HG03103 (cell line): ENCODE measurements at regions not wholly inside any gene's neighbourhood (a gene's known extent, or its start where the extent isn't known, plus 50 kb on each side); places are given as distances from the start of the nearest gene placed in this dataset.
"Not testable (repeated sequence)": the region's sequence is repeated elsewhere in the genome, so short reads cannot be mapped to it uniquely, and the experiment has no call there.

Experiments
- ATAC-seq: cut with Tn5 transposase; IDR thresholded peaks from one replicate; pipeline ENCODE4 v1.9.1; 2021; ENCODE audit warnings: low read depth; ENCODE audit not compliant: unreplicated experiment

DNA sequence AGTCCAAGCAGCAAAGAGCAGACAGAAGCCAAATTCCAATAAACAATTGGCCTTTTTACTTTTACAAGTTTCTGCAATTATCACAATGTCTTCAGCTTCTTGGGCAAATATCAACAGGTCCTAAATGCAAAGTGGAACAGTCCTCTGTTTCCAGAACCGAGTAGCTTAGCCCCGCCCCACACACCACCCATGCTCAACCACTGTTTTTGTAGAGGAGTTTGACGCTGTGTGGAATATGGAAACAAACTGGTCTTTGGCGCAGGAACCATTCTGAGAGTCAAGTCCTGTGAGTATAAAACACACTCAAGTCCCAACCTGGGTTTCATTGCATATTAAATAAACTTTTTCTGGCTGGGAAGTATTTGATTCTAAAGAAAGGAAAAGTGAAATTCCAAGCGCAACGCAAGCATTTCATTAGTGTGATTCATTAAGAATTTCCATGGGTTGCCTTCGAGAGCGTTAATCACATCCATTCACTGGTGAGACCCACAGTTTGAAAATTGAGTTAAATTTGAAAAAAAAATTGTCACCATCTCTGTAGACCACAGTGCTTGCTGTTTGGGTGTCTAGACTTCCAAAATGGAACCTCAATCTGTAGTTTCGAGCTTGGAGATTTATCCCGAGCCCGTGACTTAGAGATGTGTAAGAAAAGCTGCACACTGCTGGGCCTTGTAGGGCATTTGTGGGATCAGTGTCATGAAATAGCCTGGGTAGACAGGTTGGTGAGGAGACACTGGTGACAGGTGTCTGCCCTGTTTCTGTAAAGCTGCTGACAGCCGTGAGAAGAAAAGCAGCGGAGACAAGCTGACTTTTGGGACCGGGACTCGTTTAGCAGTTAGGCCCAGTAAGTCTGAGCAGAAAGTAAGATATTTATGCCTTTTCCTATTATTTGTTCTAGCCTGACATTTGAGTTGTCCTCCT is 96.1 kb downstream of the DAD1 start:
- no peak for ATAC-seq

DNA sequence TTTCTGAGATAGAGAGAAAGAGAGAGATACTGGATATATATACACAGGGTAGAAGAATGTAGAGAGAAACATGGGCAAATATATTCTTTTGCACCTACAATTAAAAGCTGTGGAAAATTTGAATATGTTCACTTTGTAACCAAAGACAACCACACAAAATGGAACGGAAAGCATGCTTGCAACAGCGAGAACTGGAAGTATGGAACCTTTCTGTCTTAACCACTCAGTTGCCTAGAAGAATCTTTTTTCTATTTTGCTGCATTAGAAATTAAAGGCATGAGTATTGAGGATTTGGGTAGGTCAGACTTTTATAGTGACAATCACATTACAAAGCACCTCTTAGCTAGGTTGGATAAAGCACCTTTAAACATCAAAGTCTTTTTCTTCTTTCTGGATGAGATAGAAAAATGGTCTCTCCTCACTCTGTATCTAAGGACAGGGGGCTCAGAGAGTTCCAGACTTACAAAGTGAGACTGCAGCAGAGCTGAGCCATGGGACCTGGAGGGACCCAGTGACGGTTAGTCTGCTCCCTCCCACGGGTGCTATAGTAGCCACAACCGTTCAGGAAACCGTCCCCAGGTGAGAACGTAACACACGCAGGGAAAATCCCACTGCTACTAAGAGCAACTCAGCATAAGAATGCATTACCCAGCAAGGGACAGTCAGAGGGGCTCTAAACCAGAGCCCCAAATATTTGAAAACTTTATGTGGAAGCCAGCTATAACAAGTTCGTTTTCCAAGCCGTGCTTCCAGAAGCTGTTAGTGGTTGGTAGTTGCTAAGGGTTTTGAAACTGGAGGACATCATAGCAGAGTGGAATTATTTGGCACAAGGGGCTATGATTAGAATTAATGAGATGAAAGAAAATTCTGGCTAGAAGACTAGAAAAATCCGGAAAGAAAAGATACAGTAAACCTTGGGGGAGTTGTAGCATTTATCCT is 97.1 kb downstream of the DAD1 start:
- no peak for ATAC-seq

DNA sequence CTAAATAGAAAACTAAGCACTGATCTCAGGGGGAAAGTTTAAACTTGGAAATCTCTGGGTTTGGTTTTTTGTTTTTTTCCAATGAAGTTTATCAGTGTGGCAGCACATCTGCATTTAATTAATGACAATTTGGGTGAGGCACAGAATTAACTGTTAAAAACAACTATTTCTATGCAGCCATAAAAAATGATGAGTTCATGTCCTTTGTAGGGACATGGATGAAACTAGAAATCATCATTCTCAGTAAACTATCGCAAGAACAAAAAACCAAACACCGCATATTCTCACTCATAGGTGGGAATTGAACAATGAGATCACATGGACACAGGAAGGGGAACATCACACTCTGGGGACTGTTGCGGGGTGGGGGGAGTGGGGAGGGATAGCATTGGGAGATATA is 98.0 kb downstream of the DAD1 start:
- ATAC-seq, result not testable (repeated sequence)

DNA sequence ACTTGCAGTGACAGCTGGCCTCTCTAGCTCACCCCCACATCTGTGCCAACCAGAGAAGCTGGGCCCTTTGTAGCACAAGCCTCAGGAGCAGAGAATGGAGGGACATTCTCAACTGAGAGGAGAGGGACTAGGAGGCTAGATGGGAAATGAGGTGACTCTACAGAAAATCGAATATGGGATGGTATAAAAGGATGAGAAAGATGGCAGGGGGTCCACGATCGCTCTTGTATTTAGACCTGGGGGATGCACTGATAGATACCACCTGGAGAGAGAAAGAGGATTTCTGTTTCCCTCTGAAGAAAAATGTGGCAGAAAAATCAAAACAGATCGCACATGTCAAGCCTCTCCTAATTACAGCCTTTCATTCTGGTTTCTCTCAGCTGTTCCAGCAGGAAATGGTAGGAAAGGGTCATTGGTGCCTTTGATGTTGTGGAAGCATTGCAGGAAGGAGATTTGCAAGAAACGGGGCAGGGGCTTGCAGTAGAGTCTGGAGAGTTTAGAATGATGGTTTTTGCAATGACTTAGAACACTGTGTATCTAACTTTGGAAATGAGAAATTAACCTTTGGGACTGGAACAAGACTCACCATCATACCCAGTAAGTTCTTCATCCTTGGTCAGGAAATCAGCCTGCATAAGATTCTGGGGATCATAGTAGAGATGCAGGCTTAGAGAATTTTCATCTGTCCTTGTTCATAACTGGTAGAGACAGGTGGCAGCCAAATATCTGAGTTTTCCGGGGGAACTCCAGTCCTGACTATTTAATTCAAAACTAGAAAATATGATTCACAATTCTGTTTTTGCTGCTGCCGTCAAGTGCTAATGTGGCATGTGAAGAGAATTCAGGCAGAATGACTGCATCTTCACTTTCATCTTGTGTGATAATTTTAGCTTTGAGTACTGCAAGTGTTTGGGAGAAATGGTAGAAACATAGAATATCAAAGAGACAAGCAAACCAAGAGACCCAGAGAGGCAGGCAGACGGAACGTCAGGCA is 98.8 kb downstream of the DAD1 start:
- no peak for ATAC-seq

DNA sequence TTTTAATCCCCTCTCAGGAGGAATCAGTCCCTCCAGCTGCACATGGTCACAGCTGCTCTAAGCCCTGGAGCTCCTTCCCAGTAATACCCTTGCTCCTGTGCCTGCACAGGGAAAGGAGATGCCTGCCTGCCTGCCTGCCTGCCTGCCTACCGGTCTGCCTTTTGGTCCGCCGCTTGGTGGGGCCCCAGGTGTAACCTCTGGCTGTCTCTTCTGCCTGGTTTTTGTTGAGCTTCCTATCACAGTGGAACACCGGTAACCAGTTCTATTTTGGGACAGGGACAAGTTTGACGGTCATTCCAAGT is 99.8 kb downstream of the DAD1 start:
- ATAC-seq, result no peak

DNA sequence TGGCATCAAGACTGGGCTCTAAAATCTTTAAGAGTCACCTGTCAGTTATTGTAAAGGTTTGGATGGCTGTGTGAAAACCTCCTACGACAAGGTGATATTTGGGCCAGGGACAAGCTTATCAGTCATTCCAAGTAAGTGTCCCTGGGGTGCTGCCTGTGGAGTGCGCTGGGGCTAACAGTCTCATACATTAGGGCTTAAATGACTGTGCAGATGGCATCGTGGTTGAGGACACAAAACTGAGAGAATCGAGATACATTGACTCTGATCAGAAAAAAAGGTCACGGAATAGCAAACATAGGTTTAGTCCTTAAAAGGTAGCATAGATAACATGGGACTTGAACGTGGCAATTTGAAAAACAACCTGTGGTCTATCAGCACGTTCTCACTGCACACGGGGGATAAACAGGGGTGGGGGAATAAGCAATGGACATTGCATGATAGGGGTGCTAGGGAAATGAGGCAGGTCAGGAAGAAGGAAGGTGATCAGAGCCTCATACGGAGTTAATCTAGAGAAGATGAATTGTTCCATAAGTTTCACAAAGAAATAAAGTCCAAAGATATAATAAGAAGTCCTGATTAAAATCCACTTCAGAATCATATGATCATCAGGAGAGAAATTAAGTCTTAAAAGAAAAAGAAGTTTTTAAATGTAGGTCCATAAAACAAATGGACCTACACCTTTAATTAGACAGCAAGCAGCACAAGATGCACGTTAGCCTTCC is 100.3 kb downstream of the DAD1 start:
- no peak for ATAC-seq

DNA sequence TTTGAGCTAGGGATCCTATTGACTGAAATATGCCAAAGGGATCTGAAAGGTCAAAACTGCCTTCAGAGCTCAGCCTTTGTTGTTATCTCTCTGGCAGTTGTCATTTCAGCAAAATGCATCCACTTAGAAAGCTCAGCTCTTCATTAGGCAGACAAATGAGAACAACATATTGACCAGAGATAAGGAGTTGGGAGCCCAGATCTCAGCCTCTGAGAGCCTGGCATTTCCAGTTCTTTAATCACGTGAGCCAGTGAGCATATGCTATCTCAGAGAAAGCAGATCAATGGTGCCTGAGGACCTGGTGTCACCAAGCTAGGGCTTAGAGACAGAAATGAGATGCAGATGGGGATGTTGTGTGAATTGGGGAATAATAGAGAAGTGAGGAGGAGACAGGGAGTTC is 101.1 kb downstream of the DAD1 start:
- no peak for ATAC-seq

DNA sequence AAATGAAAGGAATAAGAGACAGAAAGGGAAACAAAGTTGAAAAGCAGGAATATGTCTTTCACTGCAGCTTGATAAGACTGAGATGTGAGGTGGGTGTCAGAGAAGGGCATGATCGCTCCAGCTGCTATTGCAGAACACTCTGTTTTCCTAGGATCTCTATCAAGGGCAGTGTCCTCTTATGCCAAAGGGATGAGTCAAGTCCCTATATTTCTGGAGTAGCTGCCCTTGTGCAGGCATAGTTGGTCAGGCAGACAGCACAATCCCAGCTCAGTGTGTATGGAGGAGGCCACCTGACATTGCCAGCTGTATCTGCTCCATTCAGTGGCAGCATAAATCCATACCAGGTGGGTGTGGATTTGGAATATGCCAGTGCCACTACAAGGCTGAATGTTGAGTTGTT is 101.6 kb downstream of the DAD1 start:
- no peak for ATAC-seq

DNA sequence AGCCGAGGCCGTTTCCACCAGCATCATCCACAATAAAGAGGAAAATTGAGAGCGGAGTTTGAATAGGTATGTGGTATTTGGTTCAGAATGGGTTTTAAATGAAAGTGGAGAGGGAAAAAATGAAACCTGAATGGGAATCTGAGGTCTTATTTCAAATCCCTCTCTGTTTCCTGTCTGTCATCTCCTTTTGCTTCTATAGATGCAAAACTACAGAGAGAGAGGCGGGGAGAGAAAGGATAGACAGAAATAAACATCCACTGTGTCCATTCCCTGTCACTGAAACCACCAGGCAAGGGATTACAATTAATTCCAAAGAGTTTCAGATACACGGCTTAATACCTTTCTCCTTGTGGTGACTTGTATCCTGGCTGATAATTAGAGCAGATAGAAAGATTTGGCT is 102.3 kb downstream of the DAD1 start:
- no peak for ATAC-seq

DNA sequence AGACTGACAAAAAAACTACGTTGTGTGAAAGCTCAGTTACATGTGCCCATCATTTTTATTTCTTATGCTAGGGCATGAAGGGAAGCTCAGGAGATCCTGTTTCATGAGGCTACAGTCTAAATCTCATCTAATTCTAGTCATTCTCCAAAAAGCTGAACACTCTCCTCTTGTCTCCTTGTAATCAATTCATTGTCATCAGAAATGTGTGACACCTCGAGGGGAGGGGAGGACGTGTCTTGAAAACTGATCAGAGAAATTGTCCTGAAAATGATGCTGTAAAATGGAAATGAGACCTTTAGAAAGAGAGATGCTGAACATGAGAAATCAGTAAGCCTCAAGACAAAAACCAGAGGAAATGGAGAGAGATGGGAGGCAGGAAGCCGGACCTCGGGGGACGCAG is 103.4 kb downstream of the DAD1 start:
- no peak for ATAC-seq

DNA sequence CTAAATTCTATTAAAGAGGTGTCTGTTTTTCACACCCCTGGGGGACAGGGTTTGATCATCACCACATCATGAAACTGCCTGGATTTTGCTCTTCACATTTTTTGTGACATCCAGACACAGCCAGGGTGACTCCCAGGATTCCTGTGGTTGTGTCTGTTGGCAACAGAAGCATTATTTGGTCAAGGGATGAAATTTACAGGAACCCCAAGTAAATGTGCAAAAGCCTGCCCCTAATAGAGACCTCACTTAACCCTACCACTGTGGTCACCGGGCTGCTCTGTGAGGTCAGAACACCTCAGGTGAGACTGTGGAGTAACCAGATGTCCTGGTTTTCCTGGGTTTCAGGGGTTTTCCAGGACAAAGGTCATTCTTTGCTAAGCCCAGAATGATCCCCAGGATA is 103.8 kb downstream of the DAD1 start:
- no peak for ATAC-seq

DNA sequence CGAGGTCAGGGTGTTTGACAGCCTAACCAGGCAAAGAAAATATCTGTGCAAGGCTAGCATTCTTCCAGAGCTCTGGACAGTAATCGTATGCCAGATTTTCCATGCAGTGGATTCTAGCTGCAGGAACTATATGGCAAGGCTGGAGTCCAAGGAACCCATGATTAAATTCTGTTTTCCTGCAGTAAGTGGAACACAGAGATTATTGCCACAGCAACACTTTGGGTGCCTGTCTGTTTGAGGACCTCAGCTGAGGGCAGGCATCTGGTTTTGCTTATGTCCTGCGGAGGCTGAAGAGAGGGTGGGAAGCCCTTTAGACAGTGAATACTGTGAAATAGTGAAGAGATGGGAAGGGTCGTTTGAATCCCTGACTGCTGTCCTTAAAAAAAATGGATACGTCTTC is 104.4 kb downstream of the DAD1 start:
- no peak for ATAC-seq

DNA sequence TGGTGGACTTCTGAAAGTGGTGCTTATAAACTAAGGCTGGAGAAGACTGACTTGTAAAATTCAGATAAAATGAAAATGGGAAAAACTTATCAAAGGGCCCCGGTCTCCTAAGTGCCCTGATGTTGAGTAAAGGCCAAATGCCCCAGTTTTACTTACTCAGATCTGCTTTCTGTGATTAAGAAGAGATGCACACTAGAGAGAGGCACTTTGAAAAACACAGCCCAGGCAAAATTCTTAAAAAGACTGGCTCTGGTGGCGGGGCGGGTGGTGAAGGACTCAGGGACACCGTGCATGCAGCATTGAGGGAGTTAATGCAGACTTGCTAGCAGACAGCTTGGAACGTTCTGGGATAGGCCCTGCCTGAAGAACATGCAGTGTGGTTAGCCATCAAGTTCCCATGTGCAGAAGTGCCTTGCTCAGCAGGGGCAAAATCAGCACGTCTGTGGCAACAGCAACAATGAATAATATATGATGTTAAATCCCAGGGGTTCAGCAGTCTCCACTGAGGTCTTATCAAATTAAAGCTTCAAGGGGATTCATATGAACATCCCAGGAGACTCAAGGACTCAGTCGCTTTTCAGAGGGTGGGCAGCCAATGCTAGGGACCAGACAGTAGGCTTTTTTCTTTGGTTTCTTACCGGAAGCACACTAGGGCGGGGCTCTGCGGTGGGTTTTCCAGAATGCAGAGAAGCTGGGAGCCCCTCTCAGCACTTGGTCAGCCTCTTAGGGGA is 105.0 kb downstream of the DAD1 start:
- no peak for ATAC-seq

DNA sequence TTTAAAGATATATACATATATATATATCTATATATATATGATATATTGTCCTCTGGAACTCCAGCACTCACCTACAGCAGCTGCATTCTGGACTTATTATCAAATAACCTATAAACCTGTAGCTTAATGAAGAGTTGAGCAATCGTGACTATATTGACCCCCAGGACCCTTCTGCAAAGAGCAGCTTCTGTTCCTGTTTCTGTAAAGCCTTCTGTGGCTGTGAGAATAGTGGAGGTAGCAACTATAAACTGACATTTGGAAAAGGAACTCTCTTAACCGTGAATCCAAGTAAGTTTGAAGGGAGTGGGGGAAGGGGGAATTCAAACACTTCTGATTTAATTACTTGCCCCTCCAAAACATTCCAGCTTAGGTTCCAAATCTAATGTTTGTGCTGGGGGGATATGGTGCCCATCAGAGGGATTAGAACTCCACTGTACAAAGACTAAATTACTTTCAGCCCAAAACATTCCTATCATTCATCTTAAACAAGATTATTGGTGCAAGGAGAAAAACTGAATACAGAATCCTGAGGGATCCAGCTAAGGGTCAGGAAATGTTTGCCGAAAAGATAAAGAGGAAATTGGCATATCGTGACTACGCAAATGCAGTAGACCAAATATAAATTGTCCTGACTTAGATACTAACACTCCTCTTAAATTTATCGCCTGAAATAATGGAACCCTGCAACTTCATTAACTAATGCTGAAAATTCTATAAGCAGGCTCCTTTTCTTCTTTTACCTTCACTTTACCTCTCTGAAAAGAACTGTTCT is 106.1 kb downstream of the DAD1 start:
- ATAC-seq, result no peak

DNA sequence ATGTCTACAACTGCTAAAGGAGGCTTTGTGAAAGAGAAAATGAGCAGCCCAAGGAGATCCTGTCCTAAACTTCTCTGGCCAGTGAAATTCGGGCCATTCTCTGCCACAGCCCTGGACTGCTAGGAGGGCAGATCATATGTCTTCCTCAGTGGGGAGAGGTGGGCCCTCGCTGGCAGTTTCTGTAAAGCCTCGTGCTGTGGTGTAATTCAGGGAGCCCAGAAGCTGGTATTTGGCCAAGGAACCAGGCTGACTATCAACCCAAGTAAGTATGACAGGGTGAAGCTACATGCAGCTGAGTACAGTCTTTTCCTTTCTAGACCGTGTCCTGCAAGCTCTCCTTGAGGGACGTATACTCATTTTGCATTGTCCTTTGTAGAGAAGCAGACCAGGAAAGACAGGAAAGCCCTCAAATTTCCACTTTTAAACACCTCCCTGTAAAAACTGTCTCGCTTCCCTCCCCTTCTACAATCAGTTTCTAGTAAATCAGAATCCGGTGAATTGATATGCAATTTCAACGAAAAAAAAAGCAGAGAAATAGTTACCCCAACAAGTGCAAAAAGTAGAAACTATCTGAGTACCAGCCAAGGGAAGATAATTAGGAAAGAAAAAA is 106.8 kb downstream of the DAD1 start:
- no peak for ATAC-seq

DNA sequence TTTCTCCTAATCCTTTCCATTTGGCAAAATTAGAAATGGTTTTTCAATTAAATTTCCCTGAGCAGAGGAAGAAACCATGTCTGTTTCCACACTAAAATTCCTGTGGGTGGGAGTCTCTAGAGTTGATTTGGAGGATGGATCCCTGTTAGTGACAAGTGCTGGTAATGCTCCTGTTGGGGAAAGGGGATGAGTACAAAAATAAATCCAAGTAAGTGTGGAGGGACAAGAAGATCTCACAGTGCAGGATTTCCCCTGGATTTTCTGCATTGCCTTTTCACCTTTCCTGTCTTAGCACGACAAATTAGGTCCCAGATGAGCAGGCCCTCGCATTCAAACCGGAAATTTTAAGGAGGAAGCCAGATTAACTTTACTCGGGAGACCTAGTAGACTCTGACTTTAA is 107.5 kb downstream of the DAD1 start:
- ATAC-seq, result no peak

DNA sequence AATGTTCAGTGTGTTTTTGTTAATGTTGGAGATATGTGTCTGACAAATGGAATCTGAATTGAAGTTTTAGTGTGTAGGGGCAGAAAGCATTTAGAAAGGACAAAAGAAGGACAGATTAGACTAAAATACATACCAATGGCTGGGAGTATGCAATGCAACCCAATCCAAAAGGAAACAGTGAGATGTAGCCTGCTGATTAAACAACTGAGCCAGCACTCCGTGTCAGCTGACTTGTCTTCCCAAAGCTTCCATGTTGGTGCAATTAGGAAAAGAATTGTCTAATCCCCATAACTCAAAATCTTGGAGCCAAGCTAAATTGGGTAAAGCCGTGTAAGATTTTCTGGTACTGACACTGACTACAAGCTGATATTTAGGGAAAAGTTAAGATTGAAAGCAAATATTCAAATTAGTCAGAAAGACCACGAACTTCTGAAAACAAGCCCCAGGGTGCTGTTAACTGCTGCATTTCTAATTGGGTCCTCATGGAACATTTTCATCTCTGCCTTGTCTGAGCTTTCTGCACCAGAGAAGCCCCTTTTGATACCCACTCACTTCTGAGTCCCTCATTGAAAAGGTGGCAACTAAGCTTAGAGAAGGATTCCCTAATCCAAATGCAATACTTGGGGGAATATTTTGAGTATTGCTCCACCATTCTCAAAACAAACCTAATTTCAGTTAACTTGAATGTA is 109.1 kb downstream of the DAD1 start:
- ATAC-seq, result no peak

DNA sequence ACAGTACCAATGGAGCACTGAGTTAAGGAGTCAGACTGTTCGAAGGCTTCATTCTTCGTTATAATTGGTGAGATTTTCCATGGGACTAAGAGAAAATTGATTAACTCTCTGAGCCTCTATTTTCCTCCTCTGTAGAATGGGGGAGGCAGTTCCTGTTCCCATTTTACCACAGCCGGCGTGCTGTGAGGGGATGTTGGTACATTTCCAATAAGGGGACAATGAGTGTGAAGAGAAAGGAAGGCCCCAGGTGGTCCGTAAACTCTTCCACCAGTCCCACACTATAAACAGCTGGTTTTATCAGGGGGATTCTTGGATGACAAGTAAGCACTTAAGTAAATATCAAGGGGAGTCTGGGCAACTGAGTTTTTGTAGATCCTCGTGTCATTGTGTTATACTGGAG is 109.9 kb downstream of the DAD1 start:
- no peak for ATAC-seq
